Colonic mucosa (tissue), 4 donors: ENCODE measurements at regions not wholly inside any gene's neighbourhood (a gene's known extent, or its start where the extent isn't known, plus 50 kb on each side); places are given as distances from the start of the nearest gene placed in this dataset.

ENCODE experiments used
- DNase-seq: peaks from one replicate; pipeline ENCODE4 v3.0.0-alpha.2; 2020
- H3K27ac ChIP-seq: fragments of 200-600 bp; one replicate; pipeline ENCODE4 v1.8.0; 2021
- H3K27me3 ChIP-seq: fragments of 200-600 bp; one replicate; pipeline ENCODE4 v1.8.0; 2021
- H3K36me3 ChIP-seq: fragments of 200-600 bp; one replicate; pipeline ENCODE4 v1.8.0; 2021
- H3K4me1 ChIP-seq: fragments of 200-600 bp; one replicate; pipeline ENCODE4 v1.8.0; 2021; ENCODE audit warnings: mild to moderate bottlenecking
- H3K4me3 ChIP-seq: fragments of 200-600 bp; one replicate; pipeline ENCODE4 v1.8.0; 2021
- H3K9ac ChIP-seq, 2 donors: one replicate each; pipeline ENCODE4 v1.7.0; 2013; ENCODE audit warnings: control low read depth in 2 of 2, low read depth in 2 of 2, low read length in 2 of 2
- H3K9me3 ChIP-seq: fragments of 200-600 bp; one replicate; pipeline ENCODE4 v1.8.0; 2021
- CTCF ChIP-seq: fragments of 200-600 bp; IDR thresholded peaks from one replicate; pipeline ENCODE4 v1.8.0; 2022; ENCODE audit warnings: antibody characterized with exemption, mild to moderate bottlenecking
- intact Hi-C: fragments of 100-400 bp; cut with DNase I; formaldehyde crosslinking; loops from one replicate; pipeline ENCODE4 v1.14.1; 2022
- donor health status: healthy.
- donor health status: DM: no; HTN: no; CAD: no.
- donor health status: DM: no; HTN: no; CAD: no.

- no peak for TF ChIP-seq CTCF
- Histone ChIP-seq H3K4me1 (no peaks in the 10 kb centered on the region), H3K9me3 (no peaks in the 10 kb centered on the region), H3K9ac (no peak overlapping the region), H3K27ac (no peak overlapping the region), H3K36me3 (no peaks in the 10 kb centered on the region), H3K27me3 (no peaks in the 10 kb centered on the region), H3K4me3 (no peak overlapping the region)
- intact Hi-C loops: no loop called here
- DNase-seq: no peak
Measured at GRCh38 chr2:5401115-5401657, 291.0 kb upstream of the SOX11 start.

- Histone ChIP-seq H3K9me3 (no peaks in the 10 kb centered on the region), H3K27ac (no peak overlapping the region), H3K4me3 (no peak overlapping the region), H3K27me3 (no peaks in the 10 kb centered on the region), H3K4me1 (no peaks in the 10 kb centered on the region), H3K36me3 (no peaks in the 10 kb centered on the region), H3K9ac (no peak overlapping the region)
- no peak for DNase-seq
- intact Hi-C loops: no loop called here
- no peak for TF ChIP-seq CTCF
Measured at GRCh38 chr2:5403392-5403791, 288.8 kb upstream of the SOX11 start.

- H3K36me3 ChIP-seq: no peaks in the 10 kb centered on the region
- intact Hi-C loops: no loop called here
- no peak for TF ChIP-seq CTCF
Measured at GRCh38 chr2:5409898-5410381, 282.2 kb upstream of the SOX11 start.

GRCh38 chr2:5410991-5411700 lies 281.0 kb upstream of the SOX11 start:
- DNase-seq: no peak
- no peaks in the 10 kb centered on the region for H3K27me3 ChIP-seq
- no peaks in the 10 kb centered on the region for H3K4me1 ChIP-seq
- H3K36me3 ChIP-seq: no peaks in the 10 kb centered on the region
- no peak for TF ChIP-seq CTCF
- no peaks in the 10 kb centered on the region for H3K9me3 ChIP-seq
- intact Hi-C loops: no loop called here
- no peak overlapping the region for H3K27ac ChIP-seq
- H3K4me3 ChIP-seq: no peak overlapping the region
- H3K9ac ChIP-seq: no peak overlapping the region

More at GRCh38 chr2:5409898-5410381, 282.2 kb upstream of the SOX11 start:
- H3K27ac ChIP-seq: no peak overlapping the region
- H3K9me3 ChIP-seq: no peaks in the 10 kb centered on the region
- no peaks in the 10 kb centered on the region for H3K4me1 ChIP-seq
- H3K4me3 ChIP-seq: no peak overlapping the region
- H3K9ac ChIP-seq: no peak overlapping the region
- H3K27me3 ChIP-seq: no peaks in the 10 kb centered on the region
- DNase-seq: no peak

GRCh38 chr2:5412001-5412400 lies 280.2 kb upstream of the SOX11 start:
- Histone ChIP-seq H3K27ac (no peak overlapping the region), H3K27me3 (no peaks in the 10 kb centered on the region), H3K9ac (no peak overlapping the region), H3K36me3 (no peaks in the 10 kb centered on the region), H3K4me3 (no peak overlapping the region), H3K4me1 (no peaks in the 10 kb centered on the region), H3K9me3 (no peaks in the 10 kb centered on the region)
- intact Hi-C loops: no loop called here
- DNase-seq: no peak
- no peak for TF ChIP-seq CTCF
